GM23338 (cell line): ENCODE measurements at regions not wholly inside any gene's neighbourhood (a gene's known extent, or its start where the extent isn't known, plus 50 kb on each side); places are given as distances from the start of the nearest gene placed in this dataset.

Source experiments
- ATAC-seq: fragments of 200-7000 bp; cut with Tn5 transposase; 3 replicates; pipeline ENCODE4 v1.9.1; 2020
- DNase-seq: peaks from one replicate; pipeline ENCODE4 v3.0.0-alpha.2; 2015; ENCODE audit warnings: low spot score
- H2AFZ ChIP-seq: fragments of 200-600 bp; sonication (generic); 2 replicates; pipeline ENCODE4 v1.8.0; 2016; ENCODE audit warnings: antibody characterized with exemption, mild to moderate bottlenecking, moderate library complexity
- H3F3A ChIP-seq: fragments of 200-600 bp; sonication (generic); replicated peaks from 2 replicates; pipeline ENCODE4 v1.8.0; 2017; ENCODE audit warnings: antibody characterized with exemption, mixed run types, low read depth
- H3K27ac ChIP-seq: fragments of 200-600 bp; sonication (generic); 2 replicates; pipeline ENCODE4 v1.6.1; 2016; ENCODE audit warnings: low read depth
- H3K27me3 ChIP-seq: fragments of 200-600 bp; sonication (generic); 2 replicates; pipeline ENCODE4 v1.8.0; 2016; ENCODE audit warnings: mild to moderate bottlenecking, mixed run types, moderate library complexity; ENCODE audit not compliant: insufficient read depth
- H3K36me3 ChIP-seq: fragments of 200-600 bp; sonication (generic); 2 replicates; pipeline ENCODE4 v1.8.0; 2016; ENCODE audit warnings: mild to moderate bottlenecking; ENCODE audit not compliant: insufficient read depth
- H3K4me1 ChIP-seq: fragments of 200-600 bp; sonication (generic); 2 replicates; pipeline ENCODE4 v1.8.0; 2016; ENCODE audit warnings: mild to moderate bottlenecking, moderate library complexity; ENCODE audit not compliant: insufficient read depth
- H3K4me2 ChIP-seq: fragments of 200-600 bp; sonication (generic); 2 replicates; pipeline ENCODE4 v1.7.1; 2017; ENCODE audit warnings: mixed run types
- H3K4me3 ChIP-seq: fragments of 200-600 bp; sonication (generic); 2 replicates; pipeline ENCODE4 v1.6.1; 2016; ENCODE audit warnings: mixed run types
- H3K79me2 ChIP-seq: fragments of 200-600 bp; sonication (generic); replicated peaks from 2 replicates; pipeline ENCODE4 v1.8.0; 2017; ENCODE audit warnings: mild to moderate bottlenecking; ENCODE audit not compliant: insufficient read depth
- H3K9me2 ChIP-seq: fragments of 200-600 bp; sonication (generic); 2 replicates; pipeline ENCODE4 v1.8.0; 2017; ENCODE audit not compliant: insufficient read depth
- H4K20me1 ChIP-seq: fragments of 200-600 bp; sonication (generic); replicated peaks from 2 replicates; pipeline ENCODE4 v1.8.0; 2017; ENCODE audit warnings: mild to moderate bottlenecking; ENCODE audit not compliant: insufficient read depth
- H3K27ac Mint-ChIP-seq: 2 replicates; pipeline ENCODE4 v1.8.0; 2020; ENCODE audit warnings: inconsistent platforms, mild to moderate bottlenecking, moderate library complexity, mixed read lengths
- H3K27me3 Mint-ChIP-seq: 3 replicates; pipeline ENCODE4 v1.8.0; 2022; ENCODE audit warnings: low read depth, mild to moderate bottlenecking, moderate library complexity, mixed read lengths, inconsistent platforms; ENCODE audit not compliant: insufficient read depth, poor library complexity
- H3K36me3 Mint-ChIP-seq: 3 replicates; pipeline ENCODE4 v1.8.0; 2021; ENCODE audit warnings: low read depth, mild to moderate bottlenecking, inconsistent platforms, moderate library complexity, mixed read lengths
- H3K4me1 Mint-ChIP-seq: 3 replicates; pipeline ENCODE4 v1.8.0; 2020; ENCODE audit warnings: mild to moderate bottlenecking, inconsistent platforms, mixed read lengths
- H3K4me3 Mint-ChIP-seq: 3 replicates; pipeline ENCODE4 v1.8.0; 2021; ENCODE audit warnings: moderate library complexity, mild to moderate bottlenecking, inconsistent platforms, mixed read lengths
- H3K9me3 Mint-ChIP-seq: 3 replicates; pipeline ENCODE4 v1.8.0; 2020; ENCODE audit warnings: moderate library complexity, mild to moderate bottlenecking, inconsistent platforms, mixed read lengths
- CREB1 ChIP-seq: fragments of 250-450 bp; sonication (Bioruptor Pico); IDR thresholded peaks from 2 replicates; pipeline ENCODE4 v1.5.0; 2020; ENCODE audit warnings: low read depth, mild to moderate bottlenecking, moderate library complexity
- CTCF ChIP-seq, 2 experiments: fragments of 200-600 bp in 1 of 2; sonication (generic) in 1 of 2; conservative IDR thresholded peaks; 2 replicates each; pipeline versions ENCODE4 v1.5.1 to v1.6.1; 2016 to 2017; ENCODE audit warnings: antibody characterized with exemption in 2 of 2, low read depth in 2 of 2, mild to moderate bottlenecking in 2 of 2, moderate library complexity in 1 of 2
- ETS1 ChIP-seq: IDR thresholded peaks from 2 replicates; pipeline ENCODE4 v1.6.1; 2016; ENCODE audit warnings: antibody characterized with exemption
- EZH2 ChIP-seq: fragments of 200-600 bp; sonication (generic); IDR thresholded peaks from one replicate; pipeline ENCODE4 v1.8.0; 2017; ENCODE audit warnings: antibody characterized with exemption, mild to moderate bottlenecking, low read depth; ENCODE audit not compliant: unreplicated experiment
- EZH2phosphoT487 ChIP-seq: fragments of 200-600 bp; sonication (generic); IDR thresholded peaks from one replicate; pipeline ENCODE4 v1.8.1; 2018; ENCODE audit warnings: antibody characterized with exemption; ENCODE audit not compliant: unreplicated experiment
- JUNB ChIP-seq: IDR thresholded peaks from one replicate; pipeline ENCODE4 v1.6.1; 2016; ENCODE audit warnings: antibody characterized with exemption; ENCODE audit not compliant: unreplicated experiment
- NANOG ChIP-seq: IDR thresholded peaks from 2 replicates; pipeline ENCODE4 v1.6.1; 2016; ENCODE audit warnings: antibody characterized with exemption, borderline replicate concordance
- POLR2AphosphoS5 ChIP-seq: IDR thresholded peaks from 2 replicates; pipeline ENCODE4 v1.6.1; 2016; ENCODE audit warnings: antibody characterized with exemption, low read depth
- REST ChIP-seq: IDR thresholded peaks from one replicate; pipeline ENCODE4 v1.6.1; 2018; ENCODE audit warnings: antibody characterized with exemption; ENCODE audit not compliant: unreplicated experiment
- STAT1 ChIP-seq: IDR thresholded peaks from one replicate; pipeline ENCODE4 v1.6.1; 2016; ENCODE audit warnings: antibody characterized with exemption; ENCODE audit not compliant: unreplicated experiment
- ZNF114 ChIP-seq: fragments of 250-450 bp; sonication (Bioruptor Pico); IDR thresholded peaks from 2 replicates; pipeline ENCODE4 v1.5.0; 2020; ENCODE audit warnings: mild to moderate bottlenecking, moderate library complexity
- ZNF331 ChIP-seq: fragments of 250-450 bp; sonication (Bioruptor Pico); IDR thresholded peaks from 2 replicates; pipeline ENCODE4 v1.5.0; 2020; ENCODE audit warnings: low read depth, mild to moderate bottlenecking, moderate library complexity
- ZNF462 ChIP-seq: fragments of 250-450 bp; sonication (Bioruptor Pico); IDR thresholded peaks from 2 replicates; pipeline ENCODE4 v1.5.0; 2020; ENCODE audit warnings: mild to moderate bottlenecking, moderate library complexity

GRCh38 chr20:52612046-52612632, 360.0 kb upstream of the TSHZ2 start:
- ATAC-seq, result no peak
- no peak for DNase-seq
- H3K9me2 ChIP-seq, result no peaks in the 10 kb centered on the region
- H3K36me3 ChIP-seq, result no peaks in the 10 kb centered on the region
- H3F3A ChIP-seq, result no peaks in the 10 kb centered on the region
- no peaks in the 10 kb centered on the region for H4K20me1 ChIP-seq
- H2AFZ ChIP-seq, result no peak overlapping the region
- H3K9me3 Mint-ChIP-seq, result no peaks in the 10 kb centered on the region
- no peak overlapping the region for H3K27ac ChIP-seq
- peaks cover 9% of the 10 kb centered on the region for H3K4me1 ChIP-seq
- no peaks in the 10 kb centered on the region for H3K36me3 Mint-ChIP-seq
- H3K4me3 ChIP-seq, result no peak overlapping the region
- peaks cover 16% of the 10 kb centered on the region for H3K4me1 Mint-ChIP-seq
- H3K4me3 Mint-ChIP-seq, result no peak overlapping the region
- H3K27ac Mint-ChIP-seq, result no peak overlapping the region
- no peak for TF ChIP-seq ETS1
- TF ChIP-seq ZNF114 (CRISPR knock-in tag), result no peak
- no peak for TF ChIP-seq REST
- no peak for TF ChIP-seq CREB1 (CRISPR knock-in tag)
- TF ChIP-seq POLR2AphosphoS5, result no peak
- no peak for TF ChIP-seq ZNF462 (CRISPR knock-in tag)
- no peak for TF ChIP-seq ZNF331 (CRISPR knock-in tag)
- TF ChIP-seq CTCF (conservative IDR thresholded peaks at IDR 0.05; ENCODE audit: low read depth in 2 of 2), result no peak
- TF ChIP-seq EZH2, result no peak
- TF ChIP-seq JUNB, result no peak
- no peak for TF ChIP-seq NANOG
- TF ChIP-seq EZH2phosphoT487, result no peak
- no peak for TF ChIP-seq STAT1
- H3K27me3 ChIP-seq, result no peaks in the 10 kb centered on the region
- H3K27me3 Mint-ChIP-seq, result peaks cover 2% of the 10 kb centered on the region
- H3K79me2 ChIP-seq, result no peaks in the 10 kb centered on the region
- no peak overlapping the region for H3K4me2 ChIP-seq
